Chondrocyte (in vitro differentiated cells): ENCODE measurements at regions not wholly inside any gene's neighbourhood (a gene's known extent, or its start where the extent isn't known, plus 50 kb on each side); places are given as distances from the start of the nearest gene placed in this dataset.

Source experiments
- DNase-seq: peaks from one replicate; pipeline ENCODE4 v3.0.0; 2021; ENCODE audit warnings: mixed read lengths, low spot score
- H3K27ac Mint-ChIP-seq: one replicate; pipeline ENCODE4 v1.8.0; 2021; ENCODE audit warnings: mild to moderate bottlenecking, moderate library complexity, mixed read lengths; ENCODE audit not compliant: unreplicated experiment
- H3K27me3 Mint-ChIP-seq: 2 replicates; pipeline ENCODE4 v1.8.0; 2021; ENCODE audit warnings: low read depth, mixed read lengths
- H3K36me3 Mint-ChIP-seq: 2 replicates; pipeline ENCODE4 v1.8.0; 2021; ENCODE audit warnings: low read depth, mixed read lengths
- H3K4me1 Mint-ChIP-seq: 2 replicates; pipeline ENCODE4 v1.8.0; 2021; ENCODE audit warnings: low read depth, mild to moderate bottlenecking, mixed read lengths
- H3K4me3 Mint-ChIP-seq: one replicate; pipeline ENCODE4 v1.8.0; 2021; ENCODE audit warnings: mild to moderate bottlenecking, moderate library complexity, mixed read lengths; ENCODE audit not compliant: unreplicated experiment
- H3K9me3 Mint-ChIP-seq: 2 replicates; pipeline ENCODE4 v1.8.0; 2021; ENCODE audit warnings: low read depth, mixed read lengths
- TF ChIP-seq, protein P1 (sequence below): fragments of 200-600 bp; sonication (generic); IDR thresholded peaks from 2 replicates; pipeline ENCODE4 v1.5.0; 2021; ENCODE audit warnings: antibody characterized with exemption, mild to moderate bottlenecking, moderate library complexity

DNA sequence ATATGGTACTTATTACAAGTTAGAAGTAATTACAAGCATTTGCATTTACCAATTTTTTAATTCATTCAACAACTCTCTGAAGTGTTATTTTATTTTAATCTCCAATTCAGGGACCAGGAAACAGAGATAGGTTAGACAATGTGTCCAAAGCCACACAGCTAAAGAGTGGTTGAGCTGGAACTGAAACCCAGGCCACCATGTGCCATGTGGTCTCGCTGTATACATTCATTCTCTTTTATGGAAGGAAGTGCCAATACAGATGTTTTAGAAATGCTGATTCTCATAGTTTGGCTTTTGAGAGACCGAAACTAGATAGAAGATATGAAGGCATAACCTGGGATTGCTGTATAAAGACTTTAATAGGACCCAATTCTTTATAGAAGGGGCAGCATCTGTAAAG, 684.6 kb upstream of the ID2 start:
- peaks cover 5% of the 10 kb centered on the region for H3K27me3 Mint-ChIP-seq
- H3K36me3 Mint-ChIP-seq, result no peaks in the 10 kb centered on the region
- DNase-seq, result no peak
- H3K4me1 Mint-ChIP-seq, result no peaks in the 10 kb centered on the region
- H3K27ac Mint-ChIP-seq, result no peak overlapping the region
- TF ChIP-seq, protein P1, sequence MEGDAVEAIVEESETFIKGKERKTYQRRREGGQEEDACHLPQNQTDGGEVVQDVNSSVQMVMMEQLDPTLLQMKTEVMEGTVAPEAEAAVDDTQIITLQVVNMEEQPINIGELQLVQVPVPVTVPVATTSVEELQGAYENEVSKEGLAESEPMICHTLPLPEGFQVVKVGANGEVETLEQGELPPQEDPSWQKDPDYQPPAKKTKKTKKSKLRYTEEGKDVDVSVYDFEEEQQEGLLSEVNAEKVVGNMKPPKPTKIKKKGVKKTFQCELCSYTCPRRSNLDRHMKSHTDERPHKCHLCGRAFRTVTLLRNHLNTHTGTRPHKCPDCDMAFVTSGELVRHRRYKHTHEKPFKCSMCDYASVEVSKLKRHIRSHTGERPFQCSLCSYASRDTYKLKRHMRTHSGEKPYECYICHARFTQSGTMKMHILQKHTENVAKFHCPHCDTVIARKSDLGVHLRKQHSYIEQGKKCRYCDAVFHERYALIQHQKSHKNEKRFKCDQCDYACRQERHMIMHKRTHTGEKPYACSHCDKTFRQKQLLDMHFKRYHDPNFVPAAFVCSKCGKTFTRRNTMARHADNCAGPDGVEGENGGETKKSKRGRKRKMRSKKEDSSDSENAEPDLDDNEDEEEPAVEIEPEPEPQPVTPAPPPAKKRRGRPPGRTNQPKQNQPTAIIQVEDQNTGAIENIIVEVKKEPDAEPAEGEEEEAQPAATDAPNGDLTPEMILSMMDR, result no peak
- no peaks in the 10 kb centered on the region for H3K9me3 Mint-ChIP-seq
- no peak overlapping the region for H3K4me3 Mint-ChIP-seq

DNA sequence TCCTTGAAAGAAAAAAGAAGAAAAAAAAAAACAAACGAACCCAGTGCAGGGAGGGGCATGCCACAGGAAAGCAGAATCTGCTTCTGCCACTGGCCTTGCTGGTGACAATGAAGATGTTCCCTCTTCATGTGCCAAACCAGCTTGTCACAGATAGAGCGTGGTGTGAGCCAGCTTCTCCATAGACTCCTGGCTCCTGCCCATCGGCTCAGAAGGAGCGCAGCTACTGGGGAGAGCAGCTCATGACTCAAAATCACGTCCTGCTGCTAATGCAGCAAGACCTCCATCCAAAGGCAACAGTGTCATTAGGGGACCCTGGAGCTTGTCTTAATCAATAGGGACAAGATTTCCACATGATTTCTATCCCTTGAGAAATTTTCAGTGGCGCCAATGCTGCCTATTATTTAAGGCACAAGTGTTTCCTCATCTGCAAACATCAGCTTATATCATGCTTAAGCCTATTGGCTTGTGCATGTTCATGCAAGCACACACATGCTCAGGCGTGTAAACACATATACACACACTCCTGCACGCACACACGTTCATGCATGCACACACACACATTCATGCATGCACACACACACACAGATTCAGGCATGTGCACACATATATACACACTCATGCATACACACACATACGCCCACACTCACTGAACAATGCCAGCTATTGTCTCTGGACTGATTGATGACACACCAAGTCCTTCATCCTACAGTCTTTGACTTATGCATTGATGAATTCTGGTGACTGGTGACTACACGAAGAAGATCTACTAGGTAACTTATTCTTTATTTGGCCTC, 682.0 kb upstream of the ID2 start:
- H3K36me3 Mint-ChIP-seq, result no peaks in the 10 kb centered on the region
- peaks cover 5% of the 10 kb centered on the region for H3K27me3 Mint-ChIP-seq
- H3K4me3 Mint-ChIP-seq, result no peak overlapping the region
- TF ChIP-seq, protein P1, result no peak
- DNase-seq, result no peak
- no peak overlapping the region for H3K27ac Mint-ChIP-seq
- H3K9me3 Mint-ChIP-seq, result no peaks in the 10 kb centered on the region
- peaks cover 22% of the 10 kb centered on the region for H3K4me1 Mint-ChIP-seq

DNA sequence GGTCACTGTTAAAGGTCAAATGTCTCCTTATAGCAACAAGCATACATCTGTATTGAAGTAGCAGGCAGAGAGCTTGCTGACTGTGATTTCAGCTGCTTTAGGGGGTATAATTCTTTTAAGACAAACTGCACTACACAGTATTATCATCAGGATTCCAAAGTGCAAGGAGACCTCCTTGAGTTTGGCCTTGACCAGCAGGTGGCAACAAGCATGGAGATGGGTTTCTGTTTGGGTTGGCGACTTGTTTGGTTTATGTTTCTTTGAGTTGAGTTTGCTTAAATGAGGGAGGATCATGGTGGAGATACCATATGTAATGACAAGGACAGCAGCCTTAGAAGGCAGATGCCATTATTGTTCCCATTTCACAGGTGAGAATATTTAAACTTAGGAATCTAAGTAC, 681.0 kb upstream of the ID2 start:
- peaks cover 5% of the 10 kb centered on the region for H3K27me3 Mint-ChIP-seq
- H3K36me3 Mint-ChIP-seq, result no peaks in the 10 kb centered on the region
- DNase-seq, result no peak
- no peaks in the 10 kb centered on the region for H3K9me3 Mint-ChIP-seq
- TF ChIP-seq, protein P1, result peak; percentile 48
- H3K27ac Mint-ChIP-seq, result no peak overlapping the region
- peaks cover 22% of the 10 kb centered on the region for H3K4me1 Mint-ChIP-seq
- no peak overlapping the region for H3K4me3 Mint-ChIP-seq

DNA sequence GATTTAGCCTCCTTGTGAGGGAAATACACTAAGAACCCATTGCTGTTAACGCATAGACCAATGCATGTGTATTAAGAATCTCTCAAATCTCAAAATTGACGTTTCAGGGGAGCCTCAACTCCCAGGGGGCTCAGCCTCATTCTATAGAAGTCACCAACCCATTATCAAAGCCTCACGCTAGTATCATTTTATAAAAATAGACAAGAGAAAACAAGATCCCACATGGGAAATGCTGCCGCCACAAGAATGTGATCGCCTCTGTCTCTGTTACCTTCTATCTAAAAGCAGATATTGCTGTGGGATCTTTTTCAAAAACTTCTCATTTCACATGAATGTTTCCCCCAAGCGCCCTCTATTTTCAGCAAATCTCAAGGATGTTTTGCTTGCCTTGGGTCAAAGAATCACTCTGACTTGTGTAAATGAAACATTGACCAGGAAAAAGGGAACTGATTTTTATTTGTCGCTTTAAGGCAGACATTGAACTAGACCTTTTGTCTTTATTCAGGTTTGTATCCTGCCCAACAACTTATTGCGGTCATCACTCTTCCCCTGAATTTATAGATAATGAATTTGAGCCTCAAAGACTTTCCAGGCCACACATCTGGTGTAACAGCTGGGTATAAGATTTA, 679.0 kb upstream of the ID2 start:
- Mint-ChIP-seq H3K36me3 (no peaks in the 10 kb centered on the region), H3K9me3 (no peaks in the 10 kb centered on the region), H3K4me1 (peaks cover 28% of the 10 kb centered on the region), H3K27me3 (no peaks in the 10 kb centered on the region), H3K4me3 (no peak overlapping the region), H3K27ac (peak overlapping the region; percentile 49)
- TF ChIP-seq, protein P1, result no peak
- DNase-seq, result no peak

DNA sequence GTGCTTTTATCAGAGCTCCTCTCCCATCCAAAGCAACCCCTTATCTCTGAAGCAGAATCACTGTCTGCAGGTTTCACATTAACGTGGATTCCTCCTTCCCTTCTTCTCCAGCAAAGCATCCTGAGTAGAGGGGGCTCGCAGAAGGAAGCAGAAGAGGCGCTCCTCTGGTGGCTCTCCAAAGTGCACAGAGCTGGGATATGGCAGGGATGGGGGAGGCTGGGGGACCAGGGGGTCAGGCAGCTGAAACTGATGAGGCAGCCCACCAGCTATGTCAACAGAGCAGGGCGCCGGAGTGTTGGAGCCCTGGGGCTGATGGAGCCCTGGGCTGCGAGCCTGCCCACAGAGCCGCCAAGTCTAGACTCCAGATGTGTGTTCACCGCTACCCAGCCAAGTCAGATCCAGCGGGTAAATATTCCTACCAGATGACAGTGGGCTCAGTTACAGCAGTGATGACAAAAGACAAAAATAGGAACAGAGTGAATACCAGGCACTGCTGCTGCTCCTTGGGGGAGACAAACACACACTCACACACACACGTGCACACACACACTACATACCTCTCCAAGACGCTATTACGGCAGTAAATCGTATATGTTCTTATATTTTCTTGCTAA, 678.3 kb upstream of the ID2 start:
- H3K4me3 Mint-ChIP-seq, result no peak overlapping the region
- no peaks in the 10 kb centered on the region for H3K36me3 Mint-ChIP-seq
- no peaks in the 10 kb centered on the region for H3K9me3 Mint-ChIP-seq
- peaks cover 28% of the 10 kb centered on the region for H3K4me1 Mint-ChIP-seq
- TF ChIP-seq, protein P1, result no peak
- DNase-seq, result no peak
- no peaks in the 10 kb centered on the region for H3K27me3 Mint-ChIP-seq
- peak overlapping the region; percentile 82 for H3K27ac Mint-ChIP-seq
